ENCODE measurements at regions not wholly inside any gene's neighbourhood (a gene's known extent, or its start where the extent isn't known, plus 50 kb on each side); places are given as distances from the start of the nearest gene placed in this dataset.

DNA sequence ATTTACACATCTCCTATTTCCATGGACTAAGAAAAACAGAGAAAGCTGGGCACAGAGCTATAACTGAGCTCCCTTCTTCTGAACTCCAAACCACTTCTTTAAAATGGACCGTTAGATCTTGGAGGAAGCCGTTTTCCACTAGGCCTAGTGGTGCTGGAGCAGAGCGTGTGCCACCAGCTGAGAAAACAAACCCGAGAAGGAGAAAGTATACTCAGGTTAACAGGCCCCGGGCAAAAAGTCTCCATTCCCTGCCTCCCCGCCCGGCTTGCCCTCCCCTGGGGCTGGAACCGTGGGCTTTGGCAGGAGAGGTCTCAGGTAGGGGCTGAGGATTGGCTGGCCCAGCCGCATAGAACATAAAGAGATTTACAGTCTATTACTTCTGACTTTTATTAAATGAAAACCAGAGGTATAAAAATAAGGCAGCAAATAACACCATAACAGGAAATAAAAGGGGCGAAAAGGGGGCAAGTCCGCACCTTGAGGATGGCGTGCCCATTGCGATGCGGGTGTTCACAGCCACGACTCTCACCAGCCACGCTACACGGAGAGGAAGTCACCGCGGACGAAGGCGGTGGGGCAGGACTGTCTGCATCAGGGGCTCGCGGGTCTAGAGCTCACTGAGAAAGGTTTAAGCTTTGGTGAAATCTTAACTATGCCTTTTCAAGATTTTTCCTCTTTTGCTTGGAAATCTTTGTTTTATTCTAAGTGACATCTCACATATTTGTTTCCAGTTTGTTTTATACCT lies 191.2 kb upstream of the GMDS start:
- TF ChIP-seq, protein P1, sequence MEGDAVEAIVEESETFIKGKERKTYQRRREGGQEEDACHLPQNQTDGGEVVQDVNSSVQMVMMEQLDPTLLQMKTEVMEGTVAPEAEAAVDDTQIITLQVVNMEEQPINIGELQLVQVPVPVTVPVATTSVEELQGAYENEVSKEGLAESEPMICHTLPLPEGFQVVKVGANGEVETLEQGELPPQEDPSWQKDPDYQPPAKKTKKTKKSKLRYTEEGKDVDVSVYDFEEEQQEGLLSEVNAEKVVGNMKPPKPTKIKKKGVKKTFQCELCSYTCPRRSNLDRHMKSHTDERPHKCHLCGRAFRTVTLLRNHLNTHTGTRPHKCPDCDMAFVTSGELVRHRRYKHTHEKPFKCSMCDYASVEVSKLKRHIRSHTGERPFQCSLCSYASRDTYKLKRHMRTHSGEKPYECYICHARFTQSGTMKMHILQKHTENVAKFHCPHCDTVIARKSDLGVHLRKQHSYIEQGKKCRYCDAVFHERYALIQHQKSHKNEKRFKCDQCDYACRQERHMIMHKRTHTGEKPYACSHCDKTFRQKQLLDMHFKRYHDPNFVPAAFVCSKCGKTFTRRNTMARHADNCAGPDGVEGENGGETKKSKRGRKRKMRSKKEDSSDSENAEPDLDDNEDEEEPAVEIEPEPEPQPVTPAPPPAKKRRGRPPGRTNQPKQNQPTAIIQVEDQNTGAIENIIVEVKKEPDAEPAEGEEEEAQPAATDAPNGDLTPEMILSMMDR (IDR thresholded peaks at IDR 0.05; ENCODE audit: poor library complexity): no peak
- TF ChIP-seq EZH2 (IDR thresholded peaks at IDR 0.05; ENCODE audit: borderline replicate concordance): no peak
- TF ChIP-seq EZH2phosphoT487 (IDR thresholded peaks at IDR 0.05; ENCODE audit: low read depth, severe bottlenecking, unreplicated experiment): no peak

All from hepatocyte (in vitro differentiated cells).